Type B pancreatic cell (in vitro differentiated cells): ENCODE measurements at regions not wholly inside any gene's neighbourhood (a gene's known extent, or its start where the extent isn't known, plus 50 kb on each side); places are given as distances from the start of the nearest gene placed in this dataset.

Experiments
- DNase-seq: peaks from one replicate; pipeline ENCODE4 v3.0.0; 2021; ENCODE audit warnings: mixed read lengths; ENCODE audit not compliant: unreplicated experiment; ENCODE audit errors: extremely low spot score
- H3K27ac Mint-ChIP-seq: 2 replicates; pipeline ENCODE4 v1.8.0; 2021; ENCODE audit warnings: mild to moderate bottlenecking, mixed read lengths
- H3K27me3 Mint-ChIP-seq: 2 replicates; pipeline ENCODE4 v1.8.0; 2021; ENCODE audit warnings: mixed read lengths
- H3K36me3 Mint-ChIP-seq: 2 replicates; pipeline ENCODE4 v1.8.0; 2021; ENCODE audit warnings: mixed read lengths
- H3K4me1 Mint-ChIP-seq: one replicate; pipeline ENCODE4 v1.8.0; 2021; ENCODE audit warnings: mixed read lengths; ENCODE audit not compliant: unreplicated experiment
- H3K4me3 Mint-ChIP-seq: 2 replicates; pipeline ENCODE4 v1.8.0; 2021; ENCODE audit warnings: mild to moderate bottlenecking, mixed read lengths
- H3K9me3 Mint-ChIP-seq: 2 replicates; pipeline ENCODE4 v1.8.0; 2021; ENCODE audit warnings: mixed read lengths
- CTCF ChIP-seq: fragments of 200-600 bp; sonication (generic); conservative IDR thresholded peaks from 2 replicates; pipeline ENCODE4 v1.5.0; 2021; ENCODE audit warnings: antibody characterized with exemption, mild to moderate bottlenecking

GRCh38 chr22:48441553-48441850 lies 1386.2 kb downstream of the BRD1 start:
- H3K4me3 Mint-ChIP-seq: no peak overlapping the region
- no peaks in the 10 kb centered on the region for H3K9me3 Mint-ChIP-seq
- no peaks in the 10 kb centered on the region for H3K4me1 Mint-ChIP-seq
- H3K36me3 Mint-ChIP-seq: no peaks in the 10 kb centered on the region
- DNase-seq: no peak
- TF ChIP-seq CTCF: no peak
- peaks cover 31% of the 10 kb centered on the region for H3K27me3 Mint-ChIP-seq
- no peak overlapping the region for H3K27ac Mint-ChIP-seq

- TF ChIP-seq CTCF: no peak
- Mint-ChIP-seq H3K4me1 (no peaks in the 10 kb centered on the region), H3K36me3 (no peaks in the 10 kb centered on the region), H3K9me3 (no peaks in the 10 kb centered on the region), H3K4me3 (no peak overlapping the region), H3K27me3 (peaks cover 31% of the 10 kb centered on the region), H3K27ac (no peak overlapping the region)
- no peak for DNase-seq
Measured at GRCh38 chr22:48440673-48441552, 1386.8 kb downstream of the BRD1 start.

GRCh38 chr22:48440176-48440575 lies 1387.5 kb downstream of the BRD1 start:
- no peak overlapping the region for H3K4me3 Mint-ChIP-seq
- H3K36me3 Mint-ChIP-seq: no peaks in the 10 kb centered on the region
- no peak for TF ChIP-seq CTCF
- no peak for DNase-seq
- H3K9me3 Mint-ChIP-seq: no peaks in the 10 kb centered on the region
- no peaks in the 10 kb centered on the region for H3K4me1 Mint-ChIP-seq
- H3K27me3 Mint-ChIP-seq: peaks cover 34% of the 10 kb centered on the region
- H3K27ac Mint-ChIP-seq: no peak overlapping the region

GRCh38 chr22:48439560-48440135 lies 1388.0 kb downstream of the BRD1 start:
- Mint-ChIP-seq H3K27ac (no peak overlapping the region), H3K4me3 (no peak overlapping the region), H3K27me3 (peaks cover 31% of the 10 kb centered on the region), H3K4me1 (no peaks in the 10 kb centered on the region), H3K9me3 (no peaks in the 10 kb centered on the region), H3K36me3 (no peaks in the 10 kb centered on the region)
- no peak for DNase-seq
- TF ChIP-seq CTCF: no peak

GRCh38 chr22:48438800-48439559 lies 1388.7 kb downstream of the BRD1 start:
- Mint-ChIP-seq H3K4me3 (no peak overlapping the region), H3K27ac (no peak overlapping the region), H3K9me3 (no peaks in the 10 kb centered on the region), H3K4me1 (no peaks in the 10 kb centered on the region), H3K27me3 (peaks cover 32% of the 10 kb centered on the region), H3K36me3 (no peaks in the 10 kb centered on the region)
- DNase-seq: no peak
- TF ChIP-seq CTCF: no peak
